ENCODE measurements at regions not wholly inside any gene's neighbourhood (a gene's known extent, or its start where the extent isn't known, plus 50 kb on each side); places are given as distances from the start of the nearest gene placed in this dataset.
"Not testable (repeated sequence)": the region's sequence is repeated elsewhere in the genome, so short reads cannot be mapped to it uniquely, and the experiment has no call there.

DNA sequence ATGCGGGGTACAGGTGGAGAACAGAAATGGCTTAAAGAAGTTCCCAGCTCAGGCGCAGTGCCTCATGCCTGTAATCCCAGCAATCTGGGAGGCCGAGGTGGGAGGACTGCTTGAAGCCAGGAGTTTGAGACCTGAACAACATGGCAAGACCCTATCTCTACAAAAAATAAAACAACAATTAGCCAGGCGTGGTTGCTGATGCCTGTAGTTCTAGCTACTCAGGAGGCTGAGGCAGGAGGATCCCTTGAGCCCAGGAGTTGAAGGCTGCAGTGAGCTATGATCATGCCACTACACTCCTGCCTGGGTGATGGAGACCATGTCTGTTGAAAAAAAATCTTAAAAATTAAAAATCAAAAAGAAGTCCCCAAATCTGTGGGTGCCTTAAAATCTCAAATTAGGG is 228.3 kb upstream of the WSB1 start:
- DNase-seq (ENCODE audit: low read depth) = no peak

DNA sequence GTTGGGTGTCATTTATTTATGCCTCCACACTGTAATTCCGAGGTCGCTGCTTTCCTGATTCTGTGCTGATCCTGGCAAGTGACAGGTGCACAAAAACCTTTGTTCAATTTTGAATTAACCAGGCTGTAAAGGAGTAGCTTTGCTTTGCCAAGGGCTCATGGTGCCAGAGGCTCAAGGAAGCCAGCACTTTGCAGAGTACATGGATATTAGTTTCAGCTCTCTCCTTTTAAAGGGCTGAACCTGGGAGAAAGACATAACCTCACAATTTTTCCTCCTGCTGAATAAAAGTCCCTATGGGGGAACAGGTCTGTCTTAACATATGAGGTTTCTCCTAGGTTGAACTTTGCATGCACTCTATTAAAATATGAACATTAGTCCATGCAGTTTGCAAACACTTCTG is 227.6 kb upstream of the WSB1 start:
- DNase-seq (ENCODE audit: low read depth) = no peak

DNA sequence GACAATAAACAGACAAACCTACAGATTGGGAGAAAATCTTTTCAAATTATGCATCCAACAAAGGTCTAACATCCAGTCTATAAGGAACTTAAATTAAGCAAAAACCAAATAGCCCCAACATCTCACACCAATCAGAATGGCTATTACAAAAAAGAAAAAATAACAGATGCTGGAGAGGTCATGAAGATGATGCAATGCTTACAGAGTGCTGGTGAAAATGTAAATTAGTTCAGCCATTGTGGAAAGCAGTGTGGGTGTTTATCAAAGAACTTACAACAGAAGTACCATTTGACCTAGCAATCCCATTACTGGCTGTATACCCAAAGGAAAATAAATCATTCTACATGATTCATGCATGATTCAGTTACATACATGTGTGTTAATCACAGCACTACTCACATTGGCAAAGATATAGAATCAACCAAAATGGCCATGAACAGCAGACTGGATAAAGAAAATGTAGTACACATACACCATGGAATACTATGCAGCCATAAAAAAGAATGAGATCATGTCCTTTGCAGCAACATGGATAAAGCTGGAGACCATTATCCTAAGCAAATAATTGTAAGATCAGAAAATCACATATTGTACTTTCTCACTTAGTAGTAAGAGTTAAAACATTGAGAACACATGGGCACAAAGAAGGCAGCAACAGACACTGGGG is 223.9 kb upstream of the WSB1 start:
- no peak for DNase-seq (ENCODE audit: low read depth)

DNA sequence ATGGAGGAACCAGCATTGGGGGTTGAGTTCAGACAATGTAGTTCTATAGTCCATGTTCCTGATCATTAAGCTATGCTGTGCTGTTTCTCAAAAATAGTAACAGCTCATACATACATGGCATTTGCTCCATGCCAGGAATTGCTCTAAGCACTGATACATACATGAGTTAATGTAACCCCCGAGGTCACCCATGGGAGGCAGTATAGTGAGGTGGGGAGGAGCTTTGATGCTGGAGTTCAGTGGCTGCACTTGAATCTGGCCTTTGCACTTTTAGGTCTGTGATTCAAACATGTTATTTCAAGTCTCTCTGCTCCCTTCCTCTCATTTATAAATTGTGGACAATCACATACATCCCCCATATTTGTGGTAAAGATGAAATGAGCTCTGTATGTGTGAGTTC is 223.1 kb upstream of the WSB1 start:
- DNase-seq (ENCODE audit: low read depth) = no peak

DNA sequence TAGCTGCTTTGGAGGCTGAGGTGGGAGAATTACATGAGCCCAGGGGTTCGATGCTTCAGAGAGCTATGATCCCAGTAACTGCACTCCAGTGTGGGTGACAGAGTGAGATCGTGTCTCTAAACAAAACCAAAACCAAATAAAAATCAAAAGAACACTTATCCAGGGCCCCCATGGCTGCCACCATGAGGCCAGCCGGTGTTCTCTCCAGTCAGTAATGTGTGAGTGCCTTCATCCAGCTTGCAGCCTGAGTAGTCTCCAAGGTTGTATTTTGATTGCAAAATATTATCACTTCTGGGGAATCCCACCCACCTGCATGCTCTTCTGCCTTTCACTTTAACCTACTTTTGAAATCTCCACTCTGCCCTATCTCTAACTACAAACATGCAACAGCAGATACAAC is 221.0 kb upstream of the WSB1 start:
- no peak for DNase-seq (ENCODE audit: low read depth)

DNA sequence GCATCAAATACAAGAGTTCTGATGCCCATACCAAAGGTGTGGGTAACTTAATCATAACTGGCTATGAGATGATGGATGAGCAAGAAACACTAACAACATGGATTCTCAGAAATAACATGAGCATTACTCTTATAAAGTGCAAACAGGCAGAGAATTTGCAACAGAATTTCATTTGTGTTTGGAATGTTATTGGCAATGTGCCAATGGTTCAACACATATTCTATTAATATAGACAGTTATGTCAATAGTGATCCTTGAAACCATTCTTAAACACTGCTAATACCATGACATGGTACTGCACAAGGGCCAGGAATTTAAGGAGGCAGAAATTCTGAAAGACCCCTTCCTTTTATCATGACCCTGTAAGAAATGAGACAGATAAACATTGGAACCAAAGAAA is 217.1 kb upstream of the WSB1 start:
- DNase-seq (ENCODE audit: low read depth) = no peak

DNA sequence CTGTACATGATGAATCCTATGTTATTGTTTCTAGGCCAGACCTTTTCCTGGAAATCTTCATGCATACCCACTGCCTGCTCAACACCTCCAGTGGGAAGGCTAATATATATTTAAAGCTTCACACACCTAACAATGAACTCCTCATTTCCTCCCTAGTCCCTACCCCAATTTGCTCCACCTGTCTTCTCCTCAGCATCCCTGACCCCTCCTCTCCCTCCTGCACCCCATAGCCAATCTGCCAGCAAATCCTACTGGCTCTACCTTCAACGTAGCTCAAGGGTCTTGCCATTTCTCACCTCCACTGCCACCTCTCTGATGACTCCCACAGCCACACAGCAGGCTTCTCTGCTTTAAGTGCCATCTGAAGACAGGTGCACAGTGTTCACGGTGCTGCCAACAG is 215.6 kb upstream of the WSB1 start:
- DNase-seq (ENCODE audit: low read depth) = no peak

DNA sequence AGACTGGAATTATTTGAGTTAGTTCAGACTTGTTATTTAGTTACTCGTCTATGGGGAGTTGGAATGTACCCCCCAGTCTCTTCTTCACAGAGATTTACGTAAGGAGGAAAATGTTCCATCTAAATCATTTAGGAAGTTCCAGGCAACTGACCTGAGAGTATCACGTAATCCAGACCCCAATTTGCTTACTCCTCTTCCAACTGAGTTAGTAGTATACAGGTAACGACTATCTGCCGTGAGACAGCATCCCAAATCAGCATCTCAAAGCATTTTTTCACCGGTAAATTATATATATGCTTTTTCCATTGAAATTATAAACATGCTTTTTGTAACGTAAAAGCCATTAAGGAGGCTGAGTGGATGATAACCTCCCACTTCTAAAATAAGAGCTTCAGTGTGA is 214.3 kb upstream of the WSB1 start:
- DNase-seq (ENCODE audit: low read depth) = no peak

DNA sequence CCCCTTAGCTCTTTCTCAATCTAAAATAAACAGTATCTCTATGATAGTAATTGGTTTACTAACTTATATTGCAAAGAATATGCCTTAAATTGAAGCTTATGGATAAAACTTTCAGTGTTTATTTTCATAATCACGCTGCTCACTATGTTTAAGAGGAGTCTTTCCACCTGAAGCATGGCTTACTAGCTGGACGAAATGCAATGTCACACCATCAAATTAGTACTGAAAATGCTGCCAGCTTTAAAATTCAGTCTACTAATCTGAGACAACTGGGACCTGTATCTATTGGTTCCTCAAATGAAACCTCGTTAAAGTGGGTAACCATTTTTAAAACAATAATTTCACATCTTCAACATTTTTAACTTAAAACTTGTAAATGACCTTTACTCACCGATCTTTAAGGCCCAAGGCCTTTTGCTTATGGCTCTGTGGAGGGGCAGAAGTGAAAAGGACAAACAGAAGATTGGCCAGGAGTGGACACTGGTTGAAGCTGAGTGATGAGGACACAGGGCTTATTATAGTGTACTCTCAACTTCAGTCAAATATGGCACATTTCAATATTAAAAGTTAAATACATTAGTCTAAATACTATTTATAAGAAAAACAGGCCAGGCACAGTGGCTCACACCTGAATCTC is 212.8 kb upstream of the WSB1 start:
- DNase-seq (ENCODE audit: low read depth) = no peak

DNA sequence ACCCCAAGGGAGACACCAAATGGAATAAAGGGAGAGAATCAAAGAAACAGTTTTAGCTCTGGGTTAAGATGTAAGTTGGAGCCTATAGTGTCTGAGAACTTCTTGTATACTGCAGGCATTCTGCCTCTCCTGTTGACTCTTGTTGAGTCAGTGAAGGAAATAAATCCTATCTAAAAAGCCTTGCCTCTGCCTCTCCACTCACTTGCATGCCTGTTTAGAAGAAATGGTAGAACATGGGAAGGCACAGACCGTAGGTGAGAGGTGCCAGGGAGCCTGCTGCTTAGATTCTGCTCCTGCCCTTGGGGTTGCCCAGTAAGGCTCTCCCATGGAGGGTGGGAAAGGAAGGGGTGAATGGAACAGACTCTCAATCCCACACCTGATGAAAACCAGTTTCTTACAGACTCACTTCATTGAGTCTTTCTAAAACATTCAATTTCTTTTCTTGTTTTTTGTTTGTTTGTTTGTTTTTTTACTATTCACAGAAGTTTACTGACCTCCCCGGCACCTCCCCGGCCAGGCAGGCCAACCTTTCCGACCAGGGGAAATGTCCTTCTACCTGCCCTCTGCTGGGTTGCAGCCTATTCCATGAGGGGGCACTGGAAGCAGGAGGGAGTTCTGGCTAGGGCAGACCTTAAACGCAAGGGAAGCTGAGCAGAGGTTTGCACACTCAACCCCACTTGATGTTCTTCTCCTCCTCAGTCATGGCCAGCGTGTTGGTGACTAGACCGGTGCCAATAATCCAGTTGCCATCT is 211.7 kb upstream of the WSB1 start:
- DNase-seq (ENCODE audit: low read depth) = no peak

DNA sequence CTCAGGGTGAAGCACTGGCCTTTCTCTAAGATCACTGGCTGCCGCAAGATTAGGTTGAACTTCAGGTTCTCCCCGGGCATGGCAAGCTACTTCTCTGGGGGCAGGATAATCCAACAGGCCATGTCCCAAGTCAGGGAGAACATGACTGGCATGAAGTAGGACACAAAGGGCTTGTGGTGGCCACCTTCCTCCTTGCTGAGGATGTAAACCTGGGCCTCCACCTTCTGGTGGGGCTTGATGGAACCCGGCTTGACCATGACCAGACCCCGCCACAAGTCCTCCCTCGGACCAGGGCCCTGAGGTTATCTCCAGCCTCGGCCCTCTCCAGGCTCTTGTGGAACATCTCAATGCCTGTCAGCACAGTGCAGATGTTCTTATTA is 211.1 kb upstream of the WSB1 start:
- no peak for DNase-seq (ENCODE audit: low read depth)

DNA sequence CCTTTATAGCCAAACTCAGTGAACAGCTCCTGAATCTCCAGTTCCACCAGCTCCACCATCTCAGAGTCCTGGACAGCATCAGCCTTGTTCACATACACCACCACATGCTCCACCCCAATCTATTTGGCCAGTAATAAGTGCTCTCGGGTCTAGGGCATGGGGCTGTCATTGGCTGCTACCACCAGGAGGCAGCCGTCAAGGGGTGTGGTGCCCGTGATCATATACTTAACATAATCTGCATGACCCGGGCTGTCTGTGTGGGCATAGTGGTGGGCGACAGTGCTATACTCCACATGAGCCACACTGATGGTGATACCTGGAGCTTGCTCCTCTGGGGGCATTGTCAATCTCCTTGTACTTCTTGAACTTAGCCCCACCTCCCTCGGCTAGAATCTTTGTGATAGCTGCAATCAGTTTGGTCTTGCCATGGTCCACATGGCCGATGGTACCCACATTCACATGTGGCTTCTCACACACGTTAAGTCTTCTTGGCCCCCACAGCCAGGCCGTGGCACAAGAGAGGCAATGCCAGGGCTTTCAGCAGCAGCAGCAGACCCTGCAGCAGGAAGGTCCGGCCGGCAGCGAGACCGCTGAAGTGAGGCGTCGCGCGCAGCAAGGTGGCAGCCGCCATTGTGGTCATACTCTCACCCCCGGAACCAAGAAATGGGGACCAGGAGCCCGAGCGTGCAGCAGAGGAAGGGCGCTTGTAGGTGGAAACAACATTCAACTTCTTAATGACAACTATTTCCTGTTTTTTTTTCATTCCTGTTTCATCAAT is 210.3 kb upstream of the WSB1 start:
- no peak for DNase-seq (ENCODE audit: low read depth)

DNA sequence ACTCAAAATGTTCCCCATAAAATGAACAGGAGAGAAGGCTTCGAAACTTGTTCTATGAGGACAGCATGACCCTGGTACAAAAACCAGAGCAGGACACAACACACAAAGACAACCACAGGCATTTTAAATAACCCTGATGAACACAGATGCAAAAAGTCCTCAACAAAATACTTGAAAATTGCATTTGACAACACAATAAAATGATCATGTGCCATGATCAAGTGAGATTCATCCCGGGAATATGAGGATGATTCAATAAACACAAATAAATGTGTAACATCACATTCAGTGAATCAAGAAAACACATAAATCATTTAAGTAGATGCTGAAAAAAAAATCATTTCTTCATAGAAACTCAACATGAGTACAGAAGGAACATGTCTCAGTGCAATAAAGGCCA is 208.4 kb upstream of the WSB1 start:
- no peak for DNase-seq (ENCODE audit: low read depth)

DNA sequence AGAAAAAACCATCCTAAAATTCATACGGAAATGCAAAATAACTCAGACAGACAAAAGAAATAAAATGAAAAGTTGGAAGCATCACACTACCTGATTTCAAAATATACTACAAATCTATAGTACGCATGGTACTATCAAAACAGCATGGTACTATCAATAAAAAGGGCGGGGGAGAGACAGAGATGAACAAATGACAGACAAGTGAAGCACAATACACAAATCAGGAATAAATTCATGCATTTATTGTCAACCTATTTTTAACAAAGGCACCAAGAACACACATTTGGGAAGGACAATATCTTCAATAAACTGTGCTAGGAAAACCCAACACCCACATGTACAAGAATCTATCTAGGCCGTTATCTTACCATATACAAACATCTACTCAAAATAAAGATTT is 207.4 kb upstream of the WSB1 start:
- DNase-seq (ENCODE audit: low read depth) = no peak

DNA sequence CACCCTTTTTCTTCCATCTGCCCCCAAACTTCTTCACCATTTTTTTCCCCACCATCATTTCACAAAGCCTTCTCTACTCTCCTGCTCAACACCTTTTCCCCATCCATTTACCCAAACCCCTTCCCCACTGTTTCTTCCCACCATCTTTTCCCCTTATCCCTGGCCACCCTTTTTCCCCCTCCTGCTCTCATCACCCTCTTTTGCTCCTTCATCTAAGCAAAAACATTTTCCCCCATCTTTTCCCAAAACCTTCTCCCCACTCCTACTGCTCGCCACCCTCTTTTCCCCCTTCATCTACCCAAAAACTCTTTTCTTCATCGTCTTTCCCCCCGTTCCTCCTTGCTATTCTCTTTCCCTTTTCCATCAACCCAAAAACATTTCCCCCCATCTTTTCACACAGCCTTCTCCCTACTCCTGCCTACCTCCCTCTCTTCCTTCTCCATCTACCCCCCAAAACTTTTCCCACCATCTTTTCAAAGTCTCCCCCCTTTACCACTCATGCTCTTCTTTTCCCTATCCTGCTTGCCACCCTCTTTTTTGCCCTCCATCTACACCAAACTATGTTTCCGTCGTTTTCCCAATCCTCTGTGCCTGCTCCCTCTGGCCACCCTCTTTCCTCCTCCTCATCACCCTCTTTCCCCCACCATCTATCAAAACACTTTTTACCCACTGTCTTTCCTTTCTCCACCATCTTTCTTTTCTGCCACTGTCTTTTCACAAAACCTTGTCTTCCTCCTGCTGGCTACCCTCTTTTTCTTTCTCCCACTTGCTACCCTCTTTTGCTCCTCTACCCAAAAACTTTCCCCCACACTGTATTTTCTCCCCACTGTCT is 205.8 kb upstream of the WSB1 start:
- no peak for DNase-seq (ENCODE audit: low read depth)

DNA sequence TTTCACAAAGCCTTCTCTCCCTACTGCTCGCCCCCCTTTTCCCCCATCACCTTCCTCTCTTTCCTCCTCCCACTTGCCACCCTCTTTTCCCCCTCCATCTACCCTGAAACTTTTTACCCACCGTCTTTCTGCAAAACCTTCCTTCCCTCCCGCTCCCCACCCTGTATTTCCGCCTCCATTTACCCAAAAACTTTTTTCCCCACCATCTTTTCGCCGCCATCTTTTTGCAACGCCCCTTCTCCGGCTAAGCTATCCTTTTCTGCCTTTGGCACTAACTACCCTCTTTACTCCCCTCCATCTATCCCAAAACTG is 205.2 kb upstream of the WSB1 start:
- no peak for DNase-seq (ENCODE audit: low read depth)

DNA sequence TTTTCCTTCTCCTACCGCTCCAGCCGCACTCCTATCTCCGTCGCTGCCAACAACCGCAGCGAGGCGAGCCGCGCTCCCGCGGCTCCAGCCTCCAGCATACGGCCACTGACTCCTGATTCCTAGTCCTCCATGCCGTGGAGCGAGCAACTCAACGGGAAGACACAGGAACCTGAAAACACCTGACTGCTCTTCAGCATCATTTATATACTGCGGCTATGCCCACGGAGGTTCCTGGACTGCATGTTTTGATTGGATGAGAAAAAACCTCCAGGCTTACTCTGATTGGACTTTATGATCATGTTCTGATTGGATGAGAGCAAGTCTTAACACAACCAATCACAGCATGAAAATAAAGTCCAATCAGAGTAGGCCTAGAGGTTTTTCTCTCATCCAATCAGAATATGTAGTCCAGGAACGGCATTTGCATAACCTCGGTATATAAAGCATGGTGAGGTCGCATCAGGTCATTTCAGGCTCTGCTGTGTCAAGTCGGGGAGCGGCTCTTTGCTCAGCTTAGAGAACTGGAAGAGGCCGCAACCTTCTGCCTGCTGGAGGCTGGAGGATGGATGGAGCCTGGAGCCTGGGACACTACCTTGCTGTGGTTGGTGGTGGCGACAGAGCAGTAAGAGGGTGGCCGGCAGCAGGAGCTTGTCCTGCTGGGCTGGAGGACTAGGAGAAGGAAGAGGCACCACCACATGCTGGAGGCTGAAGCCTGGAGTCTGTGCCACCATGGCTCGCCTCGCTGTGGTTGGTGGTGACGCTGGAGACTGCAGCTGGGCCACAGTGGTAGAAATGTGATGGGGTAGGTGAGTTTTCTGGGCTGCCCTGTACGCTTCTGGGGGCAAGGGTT is 204.6 kb upstream of the WSB1 start:
- not testable (repeated sequence) for DNase-seq (ENCODE audit: low read depth)

DNA sequence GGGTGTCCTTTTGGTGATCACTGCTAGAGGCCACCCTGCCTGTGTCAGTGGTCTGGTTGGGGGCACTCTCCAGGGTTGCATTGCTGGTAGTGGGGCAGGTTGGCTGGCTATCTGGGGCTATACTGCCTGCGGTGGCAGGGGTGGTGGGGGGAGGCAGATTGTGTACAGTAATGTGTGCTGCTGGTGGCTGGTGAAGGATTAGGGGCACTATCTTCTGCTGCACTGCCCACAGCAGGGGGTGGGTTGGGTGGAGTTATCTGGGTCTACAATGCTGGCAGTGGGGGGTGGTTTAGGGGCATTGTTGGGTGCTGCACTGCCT is 204.0 kb upstream of the WSB1 start:
- DNase-seq (ENCODE audit: low read depth) = no peak

DNA sequence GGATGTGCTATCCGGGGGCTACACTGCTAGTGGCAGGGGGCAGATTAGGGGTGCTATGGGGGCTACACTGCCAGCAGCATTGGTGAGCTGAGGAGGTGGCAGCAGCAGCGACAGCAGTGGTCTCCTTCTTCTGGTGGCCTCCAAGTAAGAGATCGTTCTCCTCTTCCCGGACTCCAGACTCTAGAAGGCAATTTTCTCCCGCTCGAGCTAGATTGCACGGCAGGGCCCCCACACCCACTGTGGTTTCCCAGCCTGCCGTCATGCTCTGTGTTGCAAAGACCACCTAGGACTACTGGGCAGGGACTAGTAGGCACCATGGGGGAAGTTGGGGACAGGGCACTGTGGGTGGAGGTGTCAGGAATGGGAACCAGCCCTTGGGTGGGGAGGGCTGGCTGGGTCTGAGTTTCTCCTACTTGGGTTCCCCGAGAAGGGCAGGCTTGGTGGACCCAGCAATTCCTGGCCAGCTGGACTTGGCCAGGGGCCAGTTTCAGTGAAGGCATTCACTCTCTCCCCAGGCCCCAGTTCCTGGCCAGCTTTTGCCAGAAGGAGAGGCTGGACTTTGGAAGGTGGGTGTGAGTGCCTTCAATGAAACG is 203.4 kb upstream of the WSB1 start:
- DNase-seq (ENCODE audit: low read depth) = not testable (repeated sequence)

DNA sequence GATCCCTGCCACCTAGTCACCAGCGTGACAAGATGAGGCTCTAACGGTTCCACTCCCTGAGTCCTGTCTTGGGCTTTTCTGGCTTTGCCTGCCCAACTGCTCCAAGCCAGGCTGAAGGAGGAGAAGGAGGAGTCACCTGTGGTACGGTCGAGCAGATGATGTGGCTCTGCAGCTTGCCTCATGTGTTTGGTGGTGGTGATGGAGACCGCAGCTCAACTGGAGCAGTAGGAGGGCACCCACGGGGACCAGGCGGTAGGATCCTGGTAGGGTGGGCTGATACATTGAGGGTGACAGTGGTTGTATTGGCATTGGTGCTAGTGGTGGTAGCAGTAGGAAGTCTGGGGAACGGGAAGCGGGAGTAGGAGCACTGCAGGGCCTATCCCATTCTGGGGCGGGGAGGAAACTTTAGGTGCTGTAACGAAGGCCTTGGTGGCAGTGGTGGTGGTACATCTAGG is 202.8 kb upstream of the WSB1 start:
- DNase-seq (ENCODE audit: low read depth) = no peak

DNA sequence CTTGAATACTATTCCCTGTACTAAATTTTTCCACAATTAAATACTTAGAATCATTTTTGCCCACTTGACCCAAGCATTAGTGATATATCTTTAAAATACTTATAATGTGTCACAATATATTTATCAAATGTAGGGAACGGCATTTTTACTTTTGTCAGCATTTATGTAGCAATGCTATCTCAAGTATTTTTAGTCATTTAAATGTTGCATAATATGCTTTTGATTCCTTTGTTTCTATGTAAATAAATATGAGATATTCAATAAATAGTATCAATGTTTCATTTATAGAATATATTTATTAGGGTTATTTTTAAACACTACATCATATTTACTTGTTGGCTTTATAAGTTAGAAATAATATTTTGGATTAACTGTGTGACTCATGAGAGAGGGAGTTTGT is 199.7 kb upstream of the WSB1 start:
- DNase-seq (ENCODE audit: low read depth) = not testable (repeated sequence)
